ENCODE measurements at regions not wholly inside any gene's neighbourhood (a gene's known extent, or its start where the extent isn't known, plus 50 kb on each side); places are given as distances from the start of the nearest gene placed in this dataset.

- intact Hi-C loops (cut with micrococcal nuclease; ENCODE audit: unreplicated experiment), result no loop called here
- Histone ChIP-seq H3K4me1 (ENCODE audit: insufficient read depth, low read length, poor library complexity, severe bottlenecking) (no peaks in the 10 kb centered on the region), H3K4me3 (ENCODE audit: low read depth, low read length, poor library complexity, severe bottlenecking) (no peak overlapping the region), H3K27me3 (replicated peaks; ENCODE audit: insufficient read depth, low read depth, low read length, poor library complexity) (no peaks in the 10 kb centered on the region), H3K36me3 (ENCODE audit: insufficient read depth, low read length, poor library complexity, severe bottlenecking) (no peaks in the 10 kb centered on the region), H3K9me3 (ENCODE audit: low read depth, low read length, poor library complexity, severe bottlenecking) (no peaks in the 10 kb centered on the region), H3K27ac (ENCODE audit: low read depth, low read length, poor library complexity, severe bottlenecking) (no peak overlapping the region)
- CTCF ChIA-PET, result no interaction called here
- BruUV-seq (replicated peaks), result no TSS peak
- DNase-seq (ENCODE audit: low spot score), result no peak
- POLR2A ChIA-PET (ENCODE audit: low non-redundant PET), result no interaction called here
- TF ChIP-seq CTCF (conservative IDR thresholded peaks at IDR 0.05; ENCODE audit: low read depth, low read length) (no peak), EZH2 (IDR thresholded peaks at IDR 0.05; ENCODE audit: borderline replicate concordance, low read depth, low read length, poor library complexity, severe bottlenecking) (no peak)
These were observed 374.9 kb upstream of the PBX1 start for GRCh38 chr1:164183854-164184635.

- no TSS peak for BruUV-seq (replicated peaks)
- intact Hi-C loops (cut with micrococcal nuclease; ENCODE audit: unreplicated experiment), result no loop called here
- H3K4me1 ChIP-seq (ENCODE audit: insufficient read depth, low read length, poor library complexity, severe bottlenecking), result no peaks in the 10 kb centered on the region
- CTCF ChIA-PET, result no interaction called here
- no peaks in the 10 kb centered on the region for H3K9me3 ChIP-seq (ENCODE audit: low read depth, low read length, poor library complexity, severe bottlenecking)
- TF ChIP-seq CTCF (conservative IDR thresholded peaks at IDR 0.05; ENCODE audit: low read depth, low read length) (no peak), EZH2 (IDR thresholded peaks at IDR 0.05; ENCODE audit: borderline replicate concordance, low read depth, low read length, poor library complexity, severe bottlenecking) (no peak)
- H3K27me3 ChIP-seq (replicated peaks; ENCODE audit: insufficient read depth, low read depth, low read length, poor library complexity), result no peaks in the 10 kb centered on the region
- no peaks in the 10 kb centered on the region for H3K36me3 ChIP-seq (ENCODE audit: insufficient read depth, low read length, poor library complexity, severe bottlenecking)
- POLR2A ChIA-PET (ENCODE audit: low non-redundant PET), result no interaction called here
- no peak for DNase-seq (ENCODE audit: low spot score)
- H3K27ac ChIP-seq (ENCODE audit: low read depth, low read length, poor library complexity, severe bottlenecking), result no peak overlapping the region
- H3K4me3 ChIP-seq (ENCODE audit: low read depth, low read length, poor library complexity, severe bottlenecking), result no peak overlapping the region
These were observed 372.1 kb upstream of the PBX1 start for GRCh38 chr1:164186881-164187280.

GRCh38 chr1:164188497-164188896 lies 370.5 kb upstream of the PBX1 start:
- H3K27me3 ChIP-seq (replicated peaks; ENCODE audit: insufficient read depth, low read depth, low read length, poor library complexity), result no peaks in the 10 kb centered on the region
- H3K27ac ChIP-seq (ENCODE audit: low read depth, low read length, poor library complexity, severe bottlenecking), result no peak overlapping the region
- no peak overlapping the region for H3K4me3 ChIP-seq (ENCODE audit: low read depth, low read length, poor library complexity, severe bottlenecking)
- ChIA-PET POLR2A (ENCODE audit: low non-redundant PET) (no interaction called here), CTCF (no interaction called here)
- no peaks in the 10 kb centered on the region for H3K36me3 ChIP-seq (ENCODE audit: insufficient read depth, low read length, poor library complexity, severe bottlenecking)
- no peaks in the 10 kb centered on the region for H3K4me1 ChIP-seq (ENCODE audit: insufficient read depth, low read length, poor library complexity, severe bottlenecking)
- no peak for TF ChIP-seq EZH2 (IDR thresholded peaks at IDR 0.05; ENCODE audit: borderline replicate concordance, low read depth, low read length, poor library complexity, severe bottlenecking)
- TF ChIP-seq CTCF (conservative IDR thresholded peaks at IDR 0.05; ENCODE audit: low read depth, low read length), result no peak
- no TSS peak for BruUV-seq (replicated peaks)
- intact Hi-C loops (cut with micrococcal nuclease; ENCODE audit: unreplicated experiment), result no loop called here
- DNase-seq (ENCODE audit: low spot score), result no peak
- H3K9me3 ChIP-seq (ENCODE audit: low read depth, low read length, poor library complexity, severe bottlenecking), result no peaks in the 10 kb centered on the region
